ENCODE measurements at regions not wholly inside any gene's neighbourhood (a gene's known extent, or its start where the extent isn't known, plus 50 kb on each side); places are given as distances from the start of the nearest gene placed in this dataset.

- ChIA-PET POLR2A (no interaction called here), CTCF (ENCODE audit: unreplicated experiment) (no interaction called here)
- TF ChIP-seq EZH2phosphoT487 (IDR thresholded peaks at IDR 0.05; ENCODE audit: borderline replicate concordance, low read depth, low read length) (no peak), CTCF (conservative IDR thresholded peaks at IDR 0.05; ENCODE audit: low read length) (no peak)
- H3K4me3 ChIP-seq (ENCODE audit: low read depth, low read length, poor library complexity, severe bottlenecking): no peak overlapping the region
- H3K4me1 ChIP-seq (ENCODE audit: insufficient read depth, low read length, poor library complexity, severe bottlenecking): no peaks in the 10 kb centered on the region
- no peak overlapping the region for H3K27ac ChIP-seq (ENCODE audit: low read depth, low read length, poor library complexity, severe bottlenecking)
- no peaks in the 10 kb centered on the region for H3K79me2 ChIP-seq (ENCODE audit: insufficient read depth, low read depth, low read length)
- no peaks in the 10 kb centered on the region for H3K9me2 ChIP-seq (ENCODE audit: insufficient read depth, low read length)
- H3K4me2 ChIP-seq (ENCODE audit: low read length): no peak overlapping the region
- H3K36me3 ChIP-seq (ENCODE audit: insufficient read depth, low read length): no peaks in the 10 kb centered on the region
- BruUV-seq (replicated peaks): no TSS peak
- H4K20me1 ChIP-seq (ENCODE audit: insufficient read depth, low read length): no peaks in the 10 kb centered on the region
- no peaks in the 10 kb centered on the region for H3K9me3 ChIP-seq (ENCODE audit: low read length)
- DNase-seq (ENCODE audit: low spot score): no peak
- H2AFZ ChIP-seq (ENCODE audit: low read length): no peak overlapping the region
- intact Hi-C loops (cut with micrococcal nuclease; ENCODE audit: unreplicated experiment): no loop called here
Measured at GRCh38 chr4:121551881-121552280, 144.9 kb downstream of the ANXA5 start.

GRCh38 chr4:121551271-121551670 is 145.5 kb downstream of the ANXA5 start:
- no peak overlapping the region for H3K4me3 ChIP-seq (ENCODE audit: low read depth, low read length, poor library complexity, severe bottlenecking)
- CTCF ChIA-PET (ENCODE audit: unreplicated experiment): no interaction called here
- H3K4me2 ChIP-seq (ENCODE audit: low read length): no peak overlapping the region
- H3K36me3 ChIP-seq (ENCODE audit: insufficient read depth, low read length): no peaks in the 10 kb centered on the region
- no TSS peak for BruUV-seq (replicated peaks)
- H3K9me3 ChIP-seq (ENCODE audit: low read length): no peaks in the 10 kb centered on the region
- H2AFZ ChIP-seq (ENCODE audit: low read length): no peak overlapping the region
- POLR2A ChIA-PET: interaction anchor here (0.7 kb wide), 1 partner anchor 1591 kb away, joined by 3 read pairs; no protein-coding TSS in a partner anchor
- no peaks in the 10 kb centered on the region for H4K20me1 ChIP-seq (ENCODE audit: insufficient read depth, low read length)
- no peak overlapping the region for H3K27ac ChIP-seq (ENCODE audit: low read depth, low read length, poor library complexity, severe bottlenecking)
- DNase-seq (ENCODE audit: low spot score): no peak
- intact Hi-C loops (cut with micrococcal nuclease; ENCODE audit: unreplicated experiment): no loop called here
- no peaks in the 10 kb centered on the region for H3K9me2 ChIP-seq (ENCODE audit: insufficient read depth, low read length)
- H3K4me1 ChIP-seq (ENCODE audit: insufficient read depth, low read length, poor library complexity, severe bottlenecking): no peaks in the 10 kb centered on the region
- no peak for TF ChIP-seq EZH2phosphoT487 (IDR thresholded peaks at IDR 0.05; ENCODE audit: borderline replicate concordance, low read depth, low read length)
- H3K79me2 ChIP-seq (ENCODE audit: insufficient read depth, low read depth, low read length): no peaks in the 10 kb centered on the region

- H3K27ac ChIP-seq (ENCODE audit: low read depth, low read length, poor library complexity, severe bottlenecking): no peak overlapping the region
- no peaks in the 10 kb centered on the region for H3K36me3 ChIP-seq (ENCODE audit: insufficient read depth, low read length)
- POLR2A ChIA-PET: interaction anchor here (0.7 to 0.9 kb wide), 2 partner anchors 12 to 426 kb away, joined by 3 read pairs; no protein-coding TSS in a partner anchor
- no peaks in the 10 kb centered on the region for H3K4me1 ChIP-seq (ENCODE audit: insufficient read depth, low read length, poor library complexity, severe bottlenecking)
- H3K9me2 ChIP-seq (ENCODE audit: insufficient read depth, low read length): no peaks in the 10 kb centered on the region
- CTCF ChIA-PET (ENCODE audit: unreplicated experiment): no interaction called here
- H3K4me2 ChIP-seq (ENCODE audit: low read length): no peak overlapping the region
- no peak overlapping the region for H2AFZ ChIP-seq (ENCODE audit: low read length)
- intact Hi-C loops (cut with micrococcal nuclease; ENCODE audit: unreplicated experiment): no loop called here
- no peaks in the 10 kb centered on the region for H3K79me2 ChIP-seq (ENCODE audit: insufficient read depth, low read depth, low read length)
- TF ChIP-seq CTCF (conservative IDR thresholded peaks at IDR 0.05; ENCODE audit: low read length): no peak
- TF ChIP-seq EZH2phosphoT487 (IDR thresholded peaks at IDR 0.05; ENCODE audit: borderline replicate concordance, low read depth, low read length): no peak
- no TSS peak for BruUV-seq (replicated peaks)
- no peak for DNase-seq (ENCODE audit: low spot score)
- H3K9me3 ChIP-seq (ENCODE audit: low read length): no peaks in the 10 kb centered on the region
- no peak overlapping the region for H3K4me3 ChIP-seq (ENCODE audit: low read depth, low read length, poor library complexity, severe bottlenecking)
- no peaks in the 10 kb centered on the region for H4K20me1 ChIP-seq (ENCODE audit: insufficient read depth, low read length)
Measured at GRCh38 chr4:121541696-121542095, 155.1 kb downstream of the ANXA5 start.

Measured in OCI-LY7 (cell line).